GM12891 (cell line): ENCODE measurements at regions not wholly inside any gene's neighbourhood (a gene's known extent, or its start where the extent isn't known, plus 50 kb on each side); places are given as distances from the start of the nearest gene placed in this dataset.

Experiments used
- DNase-seq: peaks from one replicate; pipeline ENCODE4 v3.0.0; 2011; ENCODE audit warnings: low spot score; ENCODE audit not compliant: insufficient read length
- FAIRE-seq: peaks from 2 replicates; lab custom pipeline; 2011; peaks lifted over from hg19 to GRCh38; lab: Jason Lieb, UNC
- PAX5 ChIP-seq: IDR thresholded peaks from 2 replicates; pipeline ENCODE4 v1.6.1; 2011; ENCODE audit warnings: low read length, moderate library complexity, mild to moderate bottlenecking; ENCODE audit not compliant: insufficient read depth, severe bottlenecking
- POLR2A ChIP-seq: IDR thresholded peaks from 2 replicates; pipeline ENCODE4 v1.6.1; 2011; ENCODE audit warnings: low read depth, low read length, control low read depth
- POLR2AphosphoS5 ChIP-seq: IDR thresholded peaks from 2 replicates; pipeline ENCODE4 v1.6.1; 2011; ENCODE audit warnings: low read depth, low read length, control low read depth
- POU2F2 ChIP-seq: IDR thresholded peaks from 2 replicates; pipeline ENCODE4 v1.6.1; 2011; ENCODE audit warnings: low read depth, mild to moderate bottlenecking, control low read depth, low read length, moderate library complexity
- SPI1 ChIP-seq: IDR thresholded peaks from 2 replicates; pipeline ENCODE4 v1.6.1; 2011; ENCODE audit warnings: low read depth, low read length, control low read depth
- TAF1 ChIP-seq: IDR thresholded peaks from 2 replicates; pipeline ENCODE4 v1.6.1; 2011; ENCODE audit warnings: low read depth, low read length, control low read depth

- no peak for TF ChIP-seq TAF1
- TF ChIP-seq POLR2A, result no peak
- no peak for TF ChIP-seq SPI1
- TF ChIP-seq PAX5, result no peak
- DNase-seq (no peak), FAIRE-seq (no peak)
Measured at GRCh38 chr4:123046096-123046495, 123.7 kb upstream of the NUDT6 start.

DNA sequence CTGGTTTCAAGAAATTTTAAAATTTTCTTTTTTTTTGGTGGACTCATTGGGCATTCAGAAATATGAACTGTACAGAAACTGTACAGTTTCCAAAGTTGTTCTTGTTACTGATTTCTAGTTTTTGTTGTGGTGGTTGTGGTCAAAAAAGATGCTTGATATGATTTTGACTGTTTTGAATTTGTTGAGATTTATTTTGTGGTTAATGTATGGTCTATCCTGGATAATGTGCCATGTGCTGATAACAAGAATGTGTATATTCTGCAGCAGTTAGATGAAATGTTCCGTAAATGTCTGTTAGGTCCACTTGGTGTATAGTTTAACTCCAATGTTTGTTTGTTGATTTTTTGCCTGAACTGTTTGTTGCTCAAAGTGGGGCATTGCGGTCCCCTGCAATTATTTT lies 127.6 kb upstream of the NUDT6 start:
- FAIRE-seq (no peak), DNase-seq (no peak)
- TF ChIP-seq POU2F2, result no peak
- no peak for TF ChIP-seq POLR2AphosphoS5
- TF ChIP-seq POLR2A, result no peak
- TF ChIP-seq SPI1, result no peak
- TF ChIP-seq PAX5, result no peak
- TF ChIP-seq TAF1, result no peak

DNA sequence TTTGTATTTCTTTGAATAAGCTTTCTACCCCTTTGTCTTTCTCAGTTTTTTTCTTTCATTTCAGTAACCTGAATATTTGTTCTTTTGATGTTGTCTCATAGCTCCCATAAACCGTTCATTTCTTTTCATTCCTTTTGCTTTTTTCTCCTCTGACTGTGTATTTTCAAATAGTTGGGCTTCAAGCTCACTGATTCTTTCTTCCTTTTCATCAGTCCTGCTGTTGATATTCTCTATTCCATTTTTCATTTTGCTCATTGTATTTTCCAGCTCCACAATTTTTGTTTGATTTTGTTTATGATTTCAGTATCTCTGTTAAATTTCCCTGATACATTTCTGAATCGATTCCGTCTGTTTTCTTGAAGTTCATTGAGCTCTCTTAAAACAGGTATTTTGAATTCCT lies 129.6 kb upstream of the NUDT6 start:
- DNase-seq (no peak), FAIRE-seq (no peak)
- no peak for TF ChIP-seq TAF1
- TF ChIP-seq POLR2AphosphoS5, result no peak
- TF ChIP-seq POU2F2, result no peak
- TF ChIP-seq PAX5, result no peak
- TF ChIP-seq POLR2A, result no peak
- no peak for TF ChIP-seq SPI1

- TF ChIP-seq POU2F2 (no peak), POLR2A (no peak), POLR2AphosphoS5 (no peak)
- FAIRE-seq (no peak), DNase-seq (no peak)
Measured at GRCh38 chr4:123055943-123056342, 133.5 kb upstream of the NUDT6 start.

DNA sequence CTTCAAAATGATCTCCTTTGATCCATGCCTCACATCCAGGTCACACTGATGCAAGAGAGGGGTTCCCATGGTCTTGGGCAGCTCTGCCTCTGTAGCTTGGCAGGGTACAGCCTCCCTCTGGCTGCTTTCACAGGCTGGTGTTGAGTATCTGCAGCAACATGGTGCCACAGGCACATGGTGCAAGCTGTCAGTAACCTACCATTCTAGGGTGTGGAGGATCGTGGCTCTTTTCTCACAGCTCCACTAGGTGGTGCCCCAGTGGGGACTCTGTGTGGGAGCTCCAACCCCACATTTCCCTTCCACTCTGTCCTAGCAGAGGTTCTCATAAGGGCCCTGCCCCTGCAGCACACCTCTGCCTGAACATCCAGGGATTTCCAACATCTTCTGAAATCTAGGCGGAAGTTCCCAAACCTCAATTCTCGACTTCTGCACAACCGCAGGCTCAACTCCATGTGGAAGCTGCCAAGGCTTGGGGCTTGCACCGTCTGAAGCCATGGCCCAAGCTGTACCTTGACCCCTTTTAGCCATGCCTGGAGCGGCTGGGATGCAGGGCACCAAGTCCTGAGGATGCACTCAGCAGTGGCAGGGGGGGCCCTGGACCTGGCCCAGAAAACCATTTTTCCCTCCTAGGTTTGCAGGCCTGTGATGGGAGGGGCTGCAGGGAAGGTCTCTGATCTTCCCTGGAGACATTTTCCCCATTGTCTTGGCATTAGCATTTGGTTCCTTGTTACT lies 137.8 kb upstream of the NUDT6 start:
- TF ChIP-seq POLR2AphosphoS5 (no peak), SPI1 (no peak), POLR2A (no peak), POU2F2 (no peak), PAX5 (no peak), TAF1 (no peak)
- FAIRE-seq (no peak), DNase-seq (no peak)

- FAIRE-seq, result peak; percentile 68
- DNase-seq, result no peak
- TF ChIP-seq POLR2A (no peak), SPI1 (no peak), PAX5 (no peak), POLR2AphosphoS5 (no peak), TAF1 (no peak)
Measured at GRCh38 chr4:123064390-123064789, 142.0 kb upstream of the NUDT6 start.

DNA sequence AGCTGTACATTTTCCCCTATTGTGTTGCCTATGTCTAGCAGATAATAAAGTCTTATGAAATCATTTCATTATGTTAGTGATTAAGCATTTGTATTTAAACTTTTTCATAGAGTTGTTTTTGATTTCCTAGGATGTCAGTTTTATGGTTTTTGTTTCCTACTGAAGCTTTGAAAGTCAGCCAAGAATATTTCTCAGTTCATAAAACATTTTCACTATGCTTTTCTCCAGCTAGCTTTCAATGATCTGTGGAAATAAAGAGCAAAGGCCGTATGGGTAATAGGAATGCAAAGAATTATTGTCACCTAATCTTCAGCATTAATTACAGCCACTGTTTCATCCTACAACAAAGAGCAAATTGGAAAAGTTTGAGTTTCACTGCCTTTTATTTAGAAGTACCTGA lies 145.7 kb upstream of the NUDT6 start:
- TF ChIP-seq SPI1, result no peak
- no peak for TF ChIP-seq TAF1
- no peak for TF ChIP-seq POLR2A
- no peak for TF ChIP-seq PAX5
- no peak for TF ChIP-seq POU2F2
- no peak for TF ChIP-seq POLR2AphosphoS5
- no peak for FAIRE-seq
- DNase-seq, result no peak

- FAIRE-seq (no peak), DNase-seq (no peak)
- TF ChIP-seq POU2F2 (no peak), POLR2A (no peak), POLR2AphosphoS5 (no peak), PAX5 (no peak), SPI1 (no peak), TAF1 (no peak)
Measured at GRCh38 chr4:123072060-123072459, 149.7 kb upstream of the NUDT6 start.

DNA sequence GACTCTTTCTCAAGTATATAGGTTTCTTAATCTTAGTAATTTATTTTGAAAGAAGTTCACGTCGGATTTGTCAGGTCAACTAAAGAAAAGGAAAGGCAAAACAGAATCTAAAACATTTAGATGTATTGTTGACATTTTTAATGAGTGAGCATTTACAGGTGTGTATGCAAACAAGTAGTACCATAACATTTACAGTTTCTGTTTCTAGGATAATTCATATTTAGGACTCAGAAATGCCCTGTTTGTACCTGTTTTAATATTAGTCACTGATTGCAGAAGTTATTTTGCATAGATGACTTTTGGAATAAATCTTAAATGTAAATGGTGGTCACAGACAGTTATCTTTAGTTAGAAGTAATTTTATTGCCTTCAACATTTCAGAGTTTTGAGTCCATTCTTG lies 151.3 kb upstream of the NUDT6 start:
- no peak for DNase-seq
- TF ChIP-seq POLR2A (no peak), TAF1 (no peak), POLR2AphosphoS5 (no peak), POU2F2 (no peak), PAX5 (no peak), SPI1 (no peak)
- FAIRE-seq, result no peak

DNA sequence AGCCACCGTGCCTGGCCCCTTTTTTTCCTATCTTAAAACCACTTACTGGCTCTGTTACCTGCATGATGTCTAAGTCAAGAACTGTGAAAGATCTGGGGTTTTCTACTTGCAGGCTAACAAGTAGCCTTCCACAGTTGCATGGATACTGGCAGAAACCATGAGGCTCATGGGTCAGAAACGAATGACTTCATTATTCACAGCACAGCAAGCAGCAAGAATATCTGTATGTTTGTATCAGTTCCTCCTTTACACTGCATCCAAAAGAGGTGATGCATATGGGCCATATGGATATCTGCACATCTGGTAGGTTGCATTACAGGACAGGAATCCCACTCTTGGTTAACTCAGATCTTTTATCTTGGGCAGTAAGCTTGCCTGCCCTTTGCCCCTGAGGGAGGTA lies 154.9 kb upstream of the NUDT6 start:
- peak; percentile 86 for TF ChIP-seq SPI1
- TF ChIP-seq POU2F2, result no peak
- FAIRE-seq (no peak), DNase-seq (no peak)

DNA sequence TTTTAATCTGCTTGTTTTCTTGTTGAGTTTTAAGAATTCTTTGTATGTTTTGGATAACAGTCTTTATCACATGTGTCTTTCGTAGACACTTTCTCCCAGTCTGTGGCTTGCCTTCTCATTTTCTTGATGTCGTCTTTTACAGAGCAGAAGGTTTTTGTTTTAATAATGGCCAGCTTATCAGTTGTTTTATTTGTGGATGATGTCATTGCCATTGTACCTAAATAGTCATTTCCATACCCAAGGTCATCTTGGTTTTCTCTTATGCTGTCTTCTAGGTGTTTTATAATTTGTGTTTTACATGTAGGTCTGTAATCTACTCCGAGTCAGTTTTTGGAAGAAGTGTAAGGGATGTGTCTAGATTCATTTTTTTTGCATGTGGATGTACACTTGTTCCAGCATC lies 159.6 kb upstream of the NUDT6 start:
- TF ChIP-seq POLR2AphosphoS5 (no peak), POLR2A (no peak), PAX5 (no peak), POU2F2 (no peak), SPI1 (no peak), TAF1 (no peak)
- no peak for FAIRE-seq
- DNase-seq, result no peak
